Germinal center (tissue), 1 donor: ENCODE measurements at regions not wholly inside any gene's neighbourhood (a gene's known extent, or its start where the extent isn't known, plus 50 kb on each side); places are given as distances from the start of the nearest gene placed in this dataset.

Experiments
- DNase-seq: peaks from one replicate; pipeline ENCODE4 v3.0.0; 2012; ENCODE audit warnings: mixed read lengths, low spot score

- no peak for DNase-seq
Observed at GRCh38 chr7:85781606-85782005, 594.8 kb upstream of the SEMA3D start.

DNA sequence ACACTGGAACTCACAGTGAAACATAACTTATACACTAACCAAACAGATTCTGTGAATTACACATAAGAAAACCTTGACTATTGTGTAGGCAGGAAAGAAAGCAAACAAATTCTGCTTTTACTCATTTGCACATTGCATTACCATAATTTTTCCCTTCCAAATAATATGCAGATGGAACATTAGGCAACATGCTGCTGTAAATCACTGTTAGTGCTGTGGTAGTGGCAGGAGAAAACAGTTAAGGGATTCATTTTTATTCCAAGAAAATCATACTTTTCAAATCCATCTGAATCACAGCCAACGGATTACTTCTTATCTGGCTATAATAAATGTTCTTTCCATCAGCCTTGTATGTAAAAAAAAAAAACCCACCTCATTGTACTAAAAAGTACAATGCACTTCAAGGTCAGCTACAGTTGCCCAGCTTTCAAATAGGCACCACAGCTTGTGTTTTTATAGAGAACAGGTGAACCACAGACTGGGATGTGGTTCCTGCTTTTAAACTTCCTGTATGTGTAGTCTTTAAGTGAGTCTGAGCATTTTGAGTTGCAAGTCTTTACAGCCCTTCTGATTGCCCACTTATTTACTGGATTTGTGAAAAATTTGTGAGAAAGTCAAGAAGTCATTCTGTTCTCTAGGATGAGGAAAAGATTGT lies 590.0 kb upstream of the SEMA3D start:
- no peak for DNase-seq

GRCh38 chr7:85775431-85775830 lies 588.6 kb upstream of the SEMA3D start:
- DNase-seq: no peak

- DNase-seq: no peak
Observed at GRCh38 chr7:85774986-85775385, 588.1 kb upstream of the SEMA3D start.

- DNase-seq: no peak
Observed at GRCh38 chr7:85773116-85773728, 586.4 kb upstream of the SEMA3D start.

- no peak for DNase-seq
Observed at GRCh38 chr7:85771516-85771915, 584.7 kb upstream of the SEMA3D start.

GRCh38 chr7:85770332-85770731 lies 583.5 kb upstream of the SEMA3D start:
- DNase-seq: no peak

- no peak for DNase-seq
Observed at GRCh38 chr7:85765698-85766298, 578.9 kb upstream of the SEMA3D start.

DNA sequence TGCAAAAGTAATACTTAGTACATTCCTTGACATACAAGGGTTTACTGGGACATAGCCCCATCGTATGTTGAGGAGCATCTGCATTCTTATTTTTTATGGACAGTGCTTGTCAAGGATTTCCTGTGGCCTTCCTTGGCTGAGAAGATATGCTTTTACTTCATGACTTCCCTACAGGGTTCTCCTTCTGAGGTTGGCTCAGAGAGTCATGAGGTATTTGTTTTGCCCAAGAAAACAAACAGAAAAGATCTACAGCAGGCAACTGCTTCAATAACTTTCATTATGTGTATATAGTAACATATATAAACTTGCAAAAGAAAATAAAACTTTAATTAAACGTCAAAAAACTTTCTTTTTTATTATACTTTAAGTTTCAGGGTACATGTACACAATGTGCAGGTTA lies 577.2 kb upstream of the SEMA3D start:
- DNase-seq: no peak

GRCh38 chr7:85757348-85757747 lies 570.5 kb upstream of the SEMA3D start:
- DNase-seq: no peak

DNA sequence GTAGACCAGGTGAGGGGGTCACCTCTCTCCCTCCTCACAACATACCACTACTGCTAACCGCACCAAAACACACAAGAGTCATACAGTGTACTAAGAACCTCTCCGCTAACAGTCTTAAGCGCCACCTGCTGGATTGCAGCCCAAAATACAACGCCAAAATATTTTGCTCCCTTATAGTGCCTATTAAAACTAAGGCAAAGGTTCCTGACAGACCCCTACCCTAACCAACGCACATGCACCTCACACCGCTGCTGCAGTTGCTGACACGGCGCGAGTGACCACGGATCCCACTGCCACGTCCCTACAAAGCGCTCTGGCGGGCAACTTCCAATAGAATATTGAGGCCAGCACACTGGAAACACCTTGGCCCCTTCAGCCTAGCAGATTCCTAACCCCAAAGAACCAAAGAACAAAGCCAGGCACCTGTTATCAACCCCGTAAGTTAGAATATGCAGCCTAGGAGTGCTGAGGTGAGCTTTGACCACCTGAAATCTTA lies 563.6 kb upstream of the SEMA3D start:
- DNase-seq: peak; percentile 5

- no peak for DNase-seq
Observed at GRCh38 chr7:85749696-85750453, 563.0 kb upstream of the SEMA3D start.

DNA sequence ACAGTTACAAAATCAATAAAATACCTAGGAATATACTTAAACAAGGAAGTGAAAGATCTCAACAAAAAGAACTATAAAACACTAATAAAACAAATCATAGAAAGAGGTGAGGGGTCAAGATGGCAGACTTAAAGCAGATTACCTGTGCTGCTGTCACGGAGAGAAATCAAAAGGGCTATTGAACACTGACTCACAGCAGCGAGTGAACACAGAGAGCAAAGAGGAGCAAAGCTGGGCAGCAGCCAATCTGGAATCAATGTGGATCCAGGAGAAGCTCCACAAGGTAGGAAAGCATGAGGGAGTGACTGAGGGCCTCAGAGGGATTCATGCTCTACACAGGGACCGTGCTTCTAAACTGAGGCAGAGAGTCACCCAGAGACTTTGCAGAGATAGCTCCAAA lies 562.0 kb upstream of the SEMA3D start:
- DNase-seq: no peak

- DNase-seq: no peak
Observed at GRCh38 chr7:85737426-85737825, 550.6 kb upstream of the SEMA3D start.

GRCh38 chr7:85736085-85736484 lies 549.2 kb upstream of the SEMA3D start:
- no peak for DNase-seq

DNA sequence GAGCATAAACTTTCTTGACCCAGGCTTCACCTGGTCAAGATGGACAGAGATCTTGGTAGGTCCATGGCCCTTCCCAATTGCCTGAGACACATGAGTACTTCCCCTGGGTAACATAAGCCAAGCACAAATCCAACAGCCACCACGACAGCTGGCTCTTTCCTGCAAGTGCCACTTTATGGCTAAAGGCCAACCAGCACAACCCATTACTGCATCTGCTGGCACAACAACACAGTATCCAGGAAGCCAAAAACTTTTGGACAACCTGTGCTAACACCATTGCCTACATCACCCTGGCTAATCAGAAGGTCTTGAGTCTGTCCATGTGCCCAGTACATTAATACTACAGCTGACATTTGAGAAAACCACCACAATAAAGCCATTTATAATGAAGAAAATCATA lies 548.0 kb upstream of the SEMA3D start:
- DNase-seq: no peak

DNA sequence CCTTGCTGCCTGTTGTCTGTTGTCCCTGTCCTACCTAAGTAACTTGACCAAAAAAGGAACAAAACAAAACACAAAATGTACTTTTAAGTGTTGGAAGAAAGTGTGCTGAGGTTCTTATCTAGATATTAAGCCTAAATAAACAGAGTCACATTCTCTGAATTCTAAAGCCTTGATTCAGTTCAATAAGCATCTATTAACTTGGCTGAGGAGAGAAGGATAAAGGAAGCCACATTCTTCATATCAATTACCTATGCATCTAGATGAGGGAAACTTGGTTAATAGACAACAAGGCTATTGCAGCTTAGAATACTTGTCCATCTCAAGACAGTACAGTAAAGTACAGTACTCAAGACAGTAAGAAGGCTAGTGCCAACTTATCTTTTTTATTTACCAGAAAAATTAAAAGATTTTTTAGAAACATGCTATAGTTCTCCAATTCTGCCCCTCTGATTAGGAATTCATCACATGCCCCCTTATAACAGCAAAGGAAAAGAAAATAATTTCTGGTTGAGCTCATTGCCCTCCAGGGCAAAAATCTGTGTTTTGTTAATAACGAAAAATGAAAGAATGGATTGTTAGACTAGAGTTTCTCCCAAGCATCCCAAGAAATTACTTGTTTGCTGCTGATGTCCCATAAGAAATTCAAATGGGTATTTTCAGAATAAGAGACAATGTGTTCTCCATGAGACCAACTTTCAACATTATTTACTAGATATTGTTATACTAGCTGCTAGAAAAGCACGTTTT lies 546.5 kb upstream of the SEMA3D start:
- no peak for DNase-seq

GRCh38 chr7:85730012-85730411 lies 543.2 kb upstream of the SEMA3D start:
- no peak for DNase-seq

- DNase-seq: no peak
Observed at GRCh38 chr7:85725026-85725425, 538.2 kb upstream of the SEMA3D start.

DNA sequence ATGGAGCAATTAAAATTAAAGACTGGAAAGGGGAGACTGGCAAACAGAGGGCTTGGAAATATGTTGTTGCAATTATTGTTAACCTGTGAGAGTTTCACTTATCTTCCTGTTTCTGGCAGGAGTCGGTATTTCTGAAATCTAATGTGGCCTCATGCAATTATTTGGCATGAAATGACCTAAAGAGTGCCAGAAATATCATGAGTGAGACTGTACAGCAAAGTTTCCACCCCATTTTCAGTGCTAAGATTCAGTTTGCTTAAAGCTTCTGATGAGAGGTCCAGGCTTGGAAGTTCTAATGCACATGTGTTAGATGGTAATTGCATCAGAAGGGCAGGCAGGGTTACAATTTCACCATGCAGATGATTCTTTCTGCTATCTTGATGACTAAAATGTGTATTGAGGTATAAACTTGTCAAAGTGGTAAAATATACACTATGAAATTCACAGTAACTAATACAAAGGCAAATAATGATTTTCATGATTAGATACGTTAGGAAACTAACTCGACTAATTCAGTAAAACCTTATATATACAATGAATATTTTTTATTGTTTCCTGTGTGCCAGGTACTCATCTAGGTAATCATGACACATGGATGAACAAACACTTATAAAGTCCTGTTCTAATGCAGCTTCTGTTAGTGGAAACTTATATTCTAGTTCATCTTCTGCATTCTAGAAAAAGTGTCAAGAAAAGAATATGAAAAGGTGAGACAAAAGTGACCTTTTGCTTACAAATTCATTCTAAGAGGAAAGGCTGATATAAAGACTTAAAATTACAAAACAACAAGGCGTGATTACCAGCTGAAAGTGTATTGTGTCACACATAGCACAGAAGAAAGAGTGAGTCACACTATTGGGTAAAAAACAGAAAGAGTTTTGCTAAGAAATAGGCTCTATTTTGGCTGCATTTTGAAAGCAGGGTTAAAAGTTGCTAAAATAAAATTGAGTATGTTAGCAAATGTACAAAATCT lies 533.4 kb upstream of the SEMA3D start:
- no peak for DNase-seq

- DNase-seq: no peak
Observed at GRCh38 chr7:85716353-85716752, 529.5 kb upstream of the SEMA3D start.
